Heart left ventricle (tissue), 16 donors: ENCODE measurements at regions not wholly inside any gene's neighbourhood (a gene's known extent, or its start where the extent isn't known, plus 50 kb on each side); places are given as distances from the start of the nearest gene placed in this dataset.

Experiments
- ATAC-seq, 4 donors: fragments of 200-7000 bp; cut with Tn5 transposase; one replicate each; pipeline ENCODE4 v1.9.1; 2020 to 2022; ENCODE audit warnings: moderate library complexity in 4 of 4, mild to moderate bottlenecking in 3 of 4, moderate number of reproducible peaks in 1 of 4
- DNase-seq, 5 donors: peaks; one replicate each; pipeline ENCODE4 v3.0.0-alpha.2; 2020
- H3K27ac ChIP-seq, 12 donors: fragments of 200-600 bp; sonication (generic) in 4 of 12; one replicate each; pipeline versions ENCODE4 v1.5.0 to v1.8.0; 2016 to 2022; ENCODE audit warnings: mild to moderate bottlenecking in 2 of 12
- H3K27me3 ChIP-seq, 9 donors: fragments of 200-600 bp; sonication (generic) in 2 of 9; one replicate each; pipeline versions ENCODE4 v1.5.1 to v1.8.0; 2016 to 2022; ENCODE audit warnings: mild to moderate bottlenecking in 3 of 9
- H3K36me3 ChIP-seq, 9 donors: fragments of 200-600 bp; sonication (generic) in 2 of 9; one replicate each; pipeline versions ENCODE4 v1.5.0 to v1.8.0; 2018 to 2022; ENCODE audit warnings: mild to moderate bottlenecking in 2 of 9
- H3K4me1 ChIP-seq, 12 donors: fragments of 200-600 bp; sonication (generic) in 4 of 12; one replicate each; pipeline versions ENCODE4 v1.5.0 to v1.8.0; 2016 to 2022; ENCODE audit warnings: mild to moderate bottlenecking in 3 of 12
- H3K4me3 ChIP-seq, 12 donors: fragments of 200-600 bp; sonication (generic) in 4 of 12; one replicate each; pipeline versions ENCODE4 v1.5.0 to v1.8.0; 2017 to 2022; ENCODE audit warnings: mild to moderate bottlenecking in 9 of 12, moderate library complexity in 4 of 12
- H3K9me3 ChIP-seq, 12 donors: fragments of 200-600 bp; sonication (generic) in 4 of 12; one replicate each; pipeline versions ENCODE4 v1.5.0 to v1.8.0; 2016 to 2022; ENCODE audit warnings: mild to moderate bottlenecking in 1 of 12
- POLR2A ChIP-seq, 2 donors: fragments of 450-650 bp; IDR thresholded peaks; one replicate each; pipeline ENCODE4 v1.6.1; 2017; ENCODE audit warnings: antibody characterized with exemption in 2 of 2, mild to moderate bottlenecking in 2 of 2, moderate library complexity in 2 of 2
- WGBS, 4 donors: extraction: QIAGEN DNeasy Blood & Tissue Kit in 2 of 4; methylation state at CpG; one replicate each; pipeline versions ENCODE4 v1.1.5 to v1.1.7; 2013 to 2018; 5-methylcytosine and 5-hydroxymethylcytosine counted together
- intact Hi-C, 10 donors: fragments of 100-400 bp; cut with DNase I; formaldehyde crosslinking; loops; one replicate each; pipeline versions ENCODE4 v1.11.1 to v1.14.2; 2022
- TF ChIP-seq, protein P1 (sequence below), 12 donors: fragments of 200-600 bp; sonication (generic) in 4 of 12; IDR thresholded peaks; one replicate each; pipeline versions ENCODE4 v1.5.0 to v1.8.0; 2018 to 2022; ENCODE audit warnings: antibody characterized with exemption in 12 of 12, mild to moderate bottlenecking in 5 of 12
- donor health status: ischemic (EF 13 %, LVEDD 7.1; RV severe dilation, severe dysfunction).
- donor health status: healthy with polysubstance abuse.
- donor health status: DM: no; HTN: yes; CAD: no.
- donor health status: DM: no; HTN: no; CAD: no.
- donor health status: ischemic (EF 25% LVEDD 6.9; RV normal size, moderate dysfunction).
- donor health status: ischemic (EF 25% LVEDD 5.7; RV mildly dilated, moderate dysfunction).
- donor health status: healthy.
- donor health status: DM: yes; HTN: yes; CAD: no.
- donor health status: ischemic (EF 35%, LVEDD 5.7; RV mildly dilated, moderate dysfunction).
- donor health status: nonischemic (EF 11% LVEDD 7.7; RV severe dilation, severe dysfunction).
- donor health status: DM: yes; HTN: yes; CAD: no.
- donor health status: PGD.
- donor health status: ischemic (EF 29% LVEDD 5.4; RV normal size, mild dysfunction).
- donor health status: nonischemic (EF 23%, LVEDD 6.1; RV moderate dilation, normal function).

DNA sequence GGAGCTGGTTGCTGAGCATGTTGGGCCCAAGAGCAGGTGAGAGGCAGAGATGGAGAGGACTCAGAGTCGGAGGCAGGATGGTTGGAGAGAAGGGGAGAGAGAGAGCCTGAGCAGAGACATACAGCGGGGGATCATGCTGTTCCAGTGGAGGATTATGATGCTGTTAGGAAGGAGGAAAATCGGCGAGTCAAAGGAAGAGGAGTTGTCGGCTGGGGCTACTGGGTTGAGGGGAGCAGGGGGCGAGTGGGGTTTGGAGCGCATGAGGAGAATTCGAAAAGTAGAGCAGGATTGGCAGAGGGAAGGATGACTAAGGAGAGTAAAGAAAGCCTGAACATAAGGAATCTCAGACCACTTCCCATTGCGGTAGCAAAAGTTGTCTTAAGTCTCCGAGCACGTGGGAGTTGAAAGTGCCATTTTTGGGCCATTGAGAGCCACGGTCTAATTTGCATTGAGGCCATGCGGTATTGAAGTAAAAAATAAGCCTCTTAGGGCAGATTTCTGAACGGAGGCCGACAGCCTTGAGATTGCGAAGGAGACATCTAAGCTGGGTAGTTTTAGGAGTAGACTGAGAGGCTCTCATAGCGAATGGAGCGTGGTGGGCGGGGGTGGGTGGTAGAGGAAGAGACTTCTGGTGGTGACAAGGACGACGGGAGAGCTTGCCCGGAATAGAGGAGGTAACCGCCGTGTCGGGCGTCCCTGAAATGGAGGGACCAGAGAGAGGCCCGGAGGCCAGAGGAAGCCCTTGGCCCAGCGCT, 140.4 kb upstream of the ETV3 start:
- intact Hi-C loops, result no loop called here
- no peak for TF ChIP-seq POLR2A (IDR thresholded peaks at IDR 0.05)
- TF ChIP-seq, protein P1, sequence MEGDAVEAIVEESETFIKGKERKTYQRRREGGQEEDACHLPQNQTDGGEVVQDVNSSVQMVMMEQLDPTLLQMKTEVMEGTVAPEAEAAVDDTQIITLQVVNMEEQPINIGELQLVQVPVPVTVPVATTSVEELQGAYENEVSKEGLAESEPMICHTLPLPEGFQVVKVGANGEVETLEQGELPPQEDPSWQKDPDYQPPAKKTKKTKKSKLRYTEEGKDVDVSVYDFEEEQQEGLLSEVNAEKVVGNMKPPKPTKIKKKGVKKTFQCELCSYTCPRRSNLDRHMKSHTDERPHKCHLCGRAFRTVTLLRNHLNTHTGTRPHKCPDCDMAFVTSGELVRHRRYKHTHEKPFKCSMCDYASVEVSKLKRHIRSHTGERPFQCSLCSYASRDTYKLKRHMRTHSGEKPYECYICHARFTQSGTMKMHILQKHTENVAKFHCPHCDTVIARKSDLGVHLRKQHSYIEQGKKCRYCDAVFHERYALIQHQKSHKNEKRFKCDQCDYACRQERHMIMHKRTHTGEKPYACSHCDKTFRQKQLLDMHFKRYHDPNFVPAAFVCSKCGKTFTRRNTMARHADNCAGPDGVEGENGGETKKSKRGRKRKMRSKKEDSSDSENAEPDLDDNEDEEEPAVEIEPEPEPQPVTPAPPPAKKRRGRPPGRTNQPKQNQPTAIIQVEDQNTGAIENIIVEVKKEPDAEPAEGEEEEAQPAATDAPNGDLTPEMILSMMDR (IDR thresholded peaks at IDR 0.05), result no peak
- Histone ChIP-seq H3K9me3 (no peaks in the 10 kb centered on the region), H3K36me3 (no peaks in the 10 kb centered on the region), H3K4me3 (no peak overlapping the region), H3K27me3 (peaks cover 0 to 80% (median 18%) of the 10 kb centered on the region in 9 donors), H3K4me1 (no peaks in the 10 kb centered on the region), H3K27ac (no peak overlapping the region)
- DNase-seq (no peak), ATAC-seq (no peak)
- 44 to 82% (median 66%) methylated on average over 28 of the region's 28 CpGs for WGBS, 4 donors

DNA sequence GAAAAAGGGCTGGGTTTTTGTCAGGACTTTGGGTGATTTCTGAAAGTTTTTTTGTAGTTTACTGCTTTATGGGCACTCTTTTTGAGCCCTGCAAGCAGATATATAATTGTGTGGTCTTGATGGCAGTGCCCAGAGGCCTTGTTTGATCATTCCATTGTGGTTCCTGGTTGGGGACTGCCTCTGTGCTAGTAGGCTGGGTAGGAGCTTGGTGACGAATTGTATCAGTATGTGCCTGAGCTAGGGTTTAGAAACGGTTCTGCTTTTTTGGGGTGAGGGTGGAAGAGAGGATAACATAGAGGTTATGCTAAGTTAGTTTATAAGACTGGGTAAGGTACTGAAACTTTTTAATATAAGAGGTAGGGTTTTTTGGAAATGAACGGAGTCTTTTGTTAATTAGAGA, 139.7 kb upstream of the ETV3 start:
- no peaks in the 10 kb centered on the region for H3K4me1 ChIP-seq
- no peak for ATAC-seq
- DNase-seq, result no peak
- H3K27me3 ChIP-seq, result peaks cover 0 to 77% (median 18%) of the 10 kb centered on the region in 9 donors
- H3K27ac ChIP-seq, result no peak overlapping the region
- intact Hi-C loops, result no loop called here
- no peaks in the 10 kb centered on the region for H3K9me3 ChIP-seq
- H3K36me3 ChIP-seq, result no peaks in the 10 kb centered on the region
- no peak overlapping the region for H3K4me3 ChIP-seq
- TF ChIP-seq, protein P1 (IDR thresholded peaks at IDR 0.05), result no peak
- no peak for TF ChIP-seq POLR2A (IDR thresholded peaks at IDR 0.05)
- 65 to 74% (median 67%) methylated on average over 3 of the region's 3 CpGs for WGBS, 4 donors

DNA sequence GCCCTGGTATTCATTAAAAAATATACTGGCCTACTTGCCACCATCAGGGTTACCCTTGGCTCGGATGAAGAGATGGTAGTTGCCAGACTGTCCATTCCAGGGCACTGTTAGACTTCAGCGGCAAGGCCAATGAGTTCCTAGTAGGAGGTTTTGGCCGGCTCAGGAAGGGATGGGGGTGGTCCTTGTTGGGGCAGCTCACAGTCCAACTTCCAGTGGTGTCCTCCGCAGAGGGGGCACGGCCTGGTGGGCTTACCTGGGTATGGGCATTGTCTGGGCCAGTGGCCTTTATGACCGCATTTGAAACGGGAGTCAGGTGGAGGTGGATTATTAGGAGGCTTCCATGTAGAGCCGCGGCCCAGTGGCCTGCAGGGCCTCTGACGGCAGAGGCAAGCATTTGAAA, 139.1 kb upstream of the ETV3 start:
- Histone ChIP-seq H3K27me3 (peaks cover 0 to 71% (median 18%) of the 10 kb centered on the region in 9 donors), H3K4me3 (no peak overlapping the region), H3K36me3 (no peaks in the 10 kb centered on the region), H3K4me1 (no peaks in the 10 kb centered on the region), H3K27ac (no peak overlapping the region), H3K9me3 (peaks cover 0 to 5% (median 0%) of the 10 kb centered on the region in 12 donors)
- intact Hi-C loops, result no loop called here
- ATAC-seq (no peak), DNase-seq (no peak)
- WGBS, 4 donors, result 87 to 92% (median 88%) methylated on average over 8 to 10 of the region's 10 CpGs
- TF ChIP-seq, protein P1 (IDR thresholded peaks at IDR 0.05), result no peak
- TF ChIP-seq POLR2A (IDR thresholded peaks at IDR 0.05), result no peak

DNA sequence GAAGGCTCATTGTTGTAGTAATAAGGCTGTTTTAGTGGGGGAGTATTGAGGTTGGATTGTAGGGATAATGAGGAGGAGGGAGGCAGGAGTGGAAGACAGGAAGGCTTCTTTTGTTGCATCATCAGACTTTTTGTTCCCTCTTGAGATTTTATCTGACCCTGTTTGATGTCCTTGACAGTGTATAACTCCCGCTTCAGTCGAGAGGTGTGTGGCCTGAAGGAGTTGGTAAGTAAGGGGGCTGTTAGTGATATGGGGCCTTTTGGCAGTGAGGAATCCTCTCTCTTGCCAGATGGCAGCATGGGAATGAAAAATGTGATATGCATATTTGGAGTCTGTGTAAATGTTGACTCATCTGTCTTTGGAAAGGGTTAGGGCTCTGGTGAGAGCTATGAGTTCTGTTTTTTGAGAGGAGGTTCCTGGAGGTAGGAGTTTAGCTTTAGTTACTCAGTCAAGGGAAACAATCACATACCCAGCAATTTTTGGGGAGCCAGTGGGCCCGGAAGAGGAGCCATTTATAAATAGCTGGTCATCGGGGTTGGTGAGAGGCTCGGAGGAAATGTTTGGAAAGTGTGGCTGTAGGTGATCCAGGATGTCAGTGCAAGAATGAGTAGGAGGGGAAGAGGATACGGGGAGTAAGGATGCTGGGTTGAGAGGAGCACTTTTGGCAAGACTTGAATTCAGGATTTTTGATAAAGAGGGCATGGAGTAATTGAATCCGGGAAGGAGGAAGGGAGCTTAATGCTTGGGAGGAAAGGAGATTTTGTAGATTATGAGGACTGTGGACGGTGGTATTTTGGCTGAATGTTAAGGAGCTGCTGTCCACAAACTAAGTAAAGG, 136.7 kb upstream of the ETV3 start:
- Histone ChIP-seq H3K4me3 (no peak overlapping the region), H3K27me3 (peaks cover 0 to 48% (median 12%) of the 10 kb centered on the region in 9 donors), H3K27ac (no peak overlapping the region), H3K4me1 (no peaks in the 10 kb centered on the region), H3K36me3 (no peaks in the 10 kb centered on the region), H3K9me3 (peaks cover 0 to 8% (median 0%) of the 10 kb centered on the region in 12 donors)
- TF ChIP-seq POLR2A (IDR thresholded peaks at IDR 0.05), result no peak
- TF ChIP-seq, protein P1 (IDR thresholded peaks at IDR 0.05), result no peak
- 41 to 49% (median 43%) methylated on average over 8 of the region's 8 CpGs for WGBS, 4 donors
- ATAC-seq (no peak), DNase-seq (no peak)
- intact Hi-C loops, result no loop called here
